Ectodermal cell (in vitro differentiated cells): ENCODE measurements at regions not wholly inside any gene's neighbourhood (a gene's known extent, or its start where the extent isn't known, plus 50 kb on each side); places are given as distances from the start of the nearest gene placed in this dataset.

Experiments
- H3K27ac ChIP-seq: 2 replicates; pipeline ENCODE4 v1.7.0; 2013; ENCODE audit warnings: mild to moderate bottlenecking, low read depth, low read length; ENCODE audit not compliant: insufficient read depth, poor library complexity, severe bottlenecking
- H3K27me3 ChIP-seq: 2 replicates; pipeline ENCODE4 v1.7.0; 2013; ENCODE audit warnings: mild to moderate bottlenecking, low read length; ENCODE audit not compliant: insufficient read depth, control insufficient read depth, poor library complexity, severe bottlenecking
- H3K36me3 ChIP-seq: one replicate; pipeline ENCODE4 v1.7.0; 2013; ENCODE audit warnings: low read length; ENCODE audit not compliant: control insufficient read depth, insufficient read depth
- H3K4me1 ChIP-seq: one replicate; pipeline ENCODE4 v1.7.0; 2013; ENCODE audit warnings: low read length; ENCODE audit not compliant: control insufficient read depth, insufficient read depth
- H3K4me3 ChIP-seq: 2 replicates; pipeline ENCODE4 v1.7.0; 2013; ENCODE audit warnings: low read depth, low read length, control low read depth; ENCODE audit not compliant: insufficient read depth
- H3K9me3 ChIP-seq: 2 replicates; pipeline ENCODE4 v1.7.0; 2013; ENCODE audit warnings: mild to moderate bottlenecking, low read length, moderate library complexity; ENCODE audit not compliant: control insufficient read depth
- WGBS, 2 experiments: methylation state at CpG; one replicate each; pipeline ENCODE4 v1.1.7; 2013; ENCODE audit warnings: missing lambda C conversion rate in 2 of 2; 5-methylcytosine and 5-hydroxymethylcytosine counted together

- Histone ChIP-seq H3K27me3 (no peaks in the 10 kb centered on the region), H3K4me1 (no peaks in the 10 kb centered on the region), H3K9me3 (no peaks in the 10 kb centered on the region), H3K27ac (no peak overlapping the region), H3K36me3 (no peaks in the 10 kb centered on the region), H3K4me3 (no peak overlapping the region)
- 96 to 98% methylated on average over 1 of the region's 1 CpG for WGBS, 2 experiments
These were observed 941.6 kb upstream of the CDH8 start for GRCh38 chr16:62977876-62978275.

GRCh38 chr16:62974424-62974823 is 938.2 kb upstream of the CDH8 start:
- Histone ChIP-seq H3K27ac (no peak overlapping the region), H3K27me3 (no peaks in the 10 kb centered on the region), H3K9me3 (no peaks in the 10 kb centered on the region), H3K4me1 (no peaks in the 10 kb centered on the region), H3K4me3 (no peak overlapping the region), H3K36me3 (no peaks in the 10 kb centered on the region)
- 94 to 97% methylated on average over 1 of the region's 1 CpG for WGBS, 2 experiments

- Histone ChIP-seq H3K27ac (no peak overlapping the region), H3K4me1 (no peaks in the 10 kb centered on the region), H3K4me3 (no peak overlapping the region), H3K27me3 (no peaks in the 10 kb centered on the region), H3K9me3 (no peaks in the 10 kb centered on the region), H3K36me3 (no peaks in the 10 kb centered on the region)
These were observed 934.6 kb upstream of the CDH8 start for GRCh38 chr16:62970851-62971250.

- H3K27ac ChIP-seq, result no peak overlapping the region
- no peaks in the 10 kb centered on the region for H3K9me3 ChIP-seq
- no peaks in the 10 kb centered on the region for H3K27me3 ChIP-seq
- no peaks in the 10 kb centered on the region for H3K4me1 ChIP-seq
- no peak overlapping the region for H3K4me3 ChIP-seq
- H3K36me3 ChIP-seq, result no peaks in the 10 kb centered on the region
These were observed 933.6 kb upstream of the CDH8 start for GRCh38 chr16:62969711-62970318.

GRCh38 chr16:62967611-62968010 is 931.4 kb upstream of the CDH8 start:
- no peaks in the 10 kb centered on the region for H3K9me3 ChIP-seq
- H3K4me3 ChIP-seq, result no peak overlapping the region
- no peak overlapping the region for H3K27ac ChIP-seq
- no peaks in the 10 kb centered on the region for H3K36me3 ChIP-seq
- no peaks in the 10 kb centered on the region for H3K27me3 ChIP-seq
- WGBS, 2 experiments, result 75 to 97% methylated on average over 1 to 2 of the region's 2 CpGs
- no peaks in the 10 kb centered on the region for H3K4me1 ChIP-seq

GRCh38 chr16:62967163-62967562 is 930.9 kb upstream of the CDH8 start:
- H3K4me3 ChIP-seq, result no peak overlapping the region
- no peaks in the 10 kb centered on the region for H3K9me3 ChIP-seq
- no peaks in the 10 kb centered on the region for H3K4me1 ChIP-seq
- H3K27ac ChIP-seq, result no peak overlapping the region
- no peaks in the 10 kb centered on the region for H3K27me3 ChIP-seq
- no peaks in the 10 kb centered on the region for H3K36me3 ChIP-seq
- WGBS, 2 experiments, result 93 to 96% methylated on average over 3 of the region's 3 CpGs

GRCh38 chr16:62966626-62967025 is 930.4 kb upstream of the CDH8 start:
- H3K27ac ChIP-seq, result no peak overlapping the region
- 90 to 100% methylated on average over 1 of the region's 1 CpG for WGBS, 2 experiments
- H3K4me3 ChIP-seq, result no peak overlapping the region
- H3K36me3 ChIP-seq, result no peaks in the 10 kb centered on the region
- no peaks in the 10 kb centered on the region for H3K27me3 ChIP-seq
- H3K4me1 ChIP-seq, result no peaks in the 10 kb centered on the region
- H3K9me3 ChIP-seq, result no peaks in the 10 kb centered on the region

GRCh38 chr16:62965831-62966230 is 929.6 kb upstream of the CDH8 start:
- no peaks in the 10 kb centered on the region for H3K27me3 ChIP-seq
- no peaks in the 10 kb centered on the region for H3K4me1 ChIP-seq
- H3K4me3 ChIP-seq, result no peak overlapping the region
- WGBS, 2 experiments, result 95 to 97% methylated on average over 3 of the region's 3 CpGs
- H3K9me3 ChIP-seq, result no peaks in the 10 kb centered on the region
- H3K36me3 ChIP-seq, result no peaks in the 10 kb centered on the region
- H3K27ac ChIP-seq, result no peak overlapping the region

- 91 to 95% methylated on average over 2 of the region's 2 CpGs for WGBS, 2 experiments
These were observed 927.6 kb upstream of the CDH8 start for GRCh38 chr16:62963846-62964245.

GRCh38 chr16:62955033-62955349 is 918.8 kb upstream of the CDH8 start:
- H3K27ac ChIP-seq, result peak overlapping the region; percentile 87

More at GRCh38 chr16:62963846-62964245, 927.6 kb upstream of the CDH8 start:
- H3K27ac ChIP-seq, result no peak overlapping the region
- no peak overlapping the region for H3K4me3 ChIP-seq
- H3K9me3 ChIP-seq, result no peaks in the 10 kb centered on the region
- no peaks in the 10 kb centered on the region for H3K27me3 ChIP-seq
- H3K36me3 ChIP-seq, result no peaks in the 10 kb centered on the region
- H3K4me1 ChIP-seq, result no peaks in the 10 kb centered on the region

More at GRCh38 chr16:62955033-62955349, 918.8 kb upstream of the CDH8 start:
- Histone ChIP-seq H3K4me1 (peaks cover 23% of the 10 kb centered on the region), H3K9me3 (no peaks in the 10 kb centered on the region), H3K4me3 (no peak overlapping the region), H3K27me3 (no peaks in the 10 kb centered on the region), H3K36me3 (no peaks in the 10 kb centered on the region)
- WGBS, 2 experiments, result 50 to 54% methylated on average over 7 of the region's 7 CpGs
